Stomach smooth muscle (tissue), 2 donors: ENCODE measurements at regions not wholly inside any gene's neighbourhood (a gene's known extent, or its start where the extent isn't known, plus 50 kb on each side); places are given as distances from the start of the nearest gene placed in this dataset.
"Not testable (repeated sequence)": the region's sequence is repeated elsewhere in the genome, so short reads cannot be mapped to it uniquely, and the experiment has no call there.

Experiments
- H3K27ac ChIP-seq: one replicate; pipeline ENCODE4 v1.7.0; 2013; ENCODE audit warnings: mild to moderate bottlenecking, low read length, inconsistent platforms
- H3K27me3 ChIP-seq, 2 donors: one replicate each; pipeline ENCODE4 v1.7.0; 2013; ENCODE audit warnings: low read length in 2 of 2; ENCODE audit not compliant: insufficient read depth in 2 of 2, control insufficient read depth in 1 of 2
- H3K36me3 ChIP-seq, 2 donors: one replicate each; pipeline ENCODE4 v1.7.0; 2013; ENCODE audit warnings: low read length in 2 of 2; ENCODE audit not compliant: control insufficient read depth in 2 of 2, insufficient read depth in 2 of 2
- H3K4me1 ChIP-seq: one replicate; pipeline ENCODE4 v1.7.0; 2013; ENCODE audit warnings: low read length; ENCODE audit not compliant: control insufficient read depth, insufficient read depth
- H3K4me3 ChIP-seq, 2 donors: one replicate each; pipeline ENCODE4 v1.7.0; 2013; ENCODE audit warnings: low read length in 2 of 2
- H3K9ac ChIP-seq, 2 donors: one replicate each; pipeline ENCODE4 v1.7.0; 2013; ENCODE audit warnings: low read length in 2 of 2, mild to moderate bottlenecking in 1 of 2
- H3K9me3 ChIP-seq, 2 donors: one replicate each; pipeline ENCODE4 v1.7.0; 2013; ENCODE audit warnings: low read length in 2 of 2; ENCODE audit not compliant: control insufficient read depth in 2 of 2
- donor health status: healthy.
- donor health status: Pancreatic carcinoma.

- Histone ChIP-seq H3K9ac (no peak overlapping the region), H3K36me3 (no peaks in the 10 kb centered on the region), H3K4me3 (no peak overlapping the region), H3K27ac (no peak overlapping the region), H3K9me3 (no peaks in the 10 kb centered on the region), H3K27me3 (no peaks in the 10 kb centered on the region), H3K4me1 (no peaks in the 10 kb centered on the region)
Measured at GRCh38 chr10:36437367-36437766, 688.0 kb upstream of the ANKRD30A start.

- H3K27ac ChIP-seq = no peak overlapping the region
- no peak overlapping the region for H3K4me3 ChIP-seq
- H3K9ac ChIP-seq = no peak overlapping the region
- no peaks in the 10 kb centered on the region for H3K27me3 ChIP-seq
- H3K4me1 ChIP-seq = no peaks in the 10 kb centered on the region
- H3K36me3 ChIP-seq = no peaks in the 10 kb centered on the region
- no peaks in the 10 kb centered on the region for H3K9me3 ChIP-seq
Measured at GRCh38 chr10:36428507-36428906, 696.9 kb upstream of the ANKRD30A start.

GRCh38 chr10:36425131-36425797 lies 700.1 kb upstream of the ANKRD30A start:
- no peaks in the 10 kb centered on the region for H3K36me3 ChIP-seq
- H3K9ac ChIP-seq = no peak overlapping the region
- no peak overlapping the region for H3K4me3 ChIP-seq
- H3K9me3 ChIP-seq = no peaks in the 10 kb centered on the region
- H3K27me3 ChIP-seq = no peaks in the 10 kb centered on the region
- no peaks in the 10 kb centered on the region for H3K4me1 ChIP-seq
- no peak overlapping the region for H3K27ac ChIP-seq

GRCh38 chr10:36424502-36424901 lies 700.9 kb upstream of the ANKRD30A start:
- Histone ChIP-seq H3K9me3 (no peaks in the 10 kb centered on the region), H3K27me3 (no peaks in the 10 kb centered on the region), H3K27ac (no peak overlapping the region), H3K4me1 (no peaks in the 10 kb centered on the region), H3K9ac (no peak overlapping the region), H3K36me3 (no peaks in the 10 kb centered on the region), H3K4me3 (no peak overlapping the region)

GRCh38 chr10:36423821-36424248 lies 701.6 kb upstream of the ANKRD30A start:
- Histone ChIP-seq H3K9me3 (no peaks in the 10 kb centered on the region), H3K27ac (no peak overlapping the region), H3K4me3 (no peak overlapping the region), H3K36me3 (no peaks in the 10 kb centered on the region), H3K9ac (no peak overlapping the region), H3K27me3 (no peaks in the 10 kb centered on the region), H3K4me1 (no peaks in the 10 kb centered on the region)

GRCh38 chr10:36421992-36422391 lies 703.4 kb upstream of the ANKRD30A start:
- H3K27ac ChIP-seq = no peak overlapping the region
- H3K27me3 ChIP-seq = no peaks in the 10 kb centered on the region
- no peak overlapping the region for H3K9ac ChIP-seq
- no peaks in the 10 kb centered on the region for H3K4me1 ChIP-seq
- no peaks in the 10 kb centered on the region for H3K36me3 ChIP-seq
- no peaks in the 10 kb centered on the region for H3K9me3 ChIP-seq
- no peak overlapping the region for H3K4me3 ChIP-seq

GRCh38 chr10:36416513-36416912 lies 708.9 kb upstream of the ANKRD30A start:
- no peaks in the 10 kb centered on the region for H3K27me3 ChIP-seq
- H3K36me3 ChIP-seq = no peaks in the 10 kb centered on the region
- H3K27ac ChIP-seq = no peak overlapping the region
- peaks cover 0 to 2% of the 10 kb centered on the region in 2 donors for H3K9me3 ChIP-seq
- H3K9ac ChIP-seq = no peak overlapping the region
- no peak overlapping the region for H3K4me3 ChIP-seq
- H3K4me1 ChIP-seq = no peaks in the 10 kb centered on the region

GRCh38 chr10:36412942-36413341 lies 712.5 kb upstream of the ANKRD30A start:
- no peaks in the 10 kb centered on the region for H3K4me1 ChIP-seq
- H3K27me3 ChIP-seq = no peaks in the 10 kb centered on the region
- no peaks in the 10 kb centered on the region for H3K36me3 ChIP-seq
- H3K4me3 ChIP-seq = no peak overlapping the region
- H3K9me3 ChIP-seq = peaks cover 0 to 2% of the 10 kb centered on the region in 2 donors
- no peak overlapping the region for H3K27ac ChIP-seq
- H3K9ac ChIP-seq = no peak overlapping the region

- not testable (repeated sequence) for H3K36me3 ChIP-seq, H3K27me3 ChIP-seq, H3K9ac ChIP-seq, H3K9me3 ChIP-seq, H3K27ac ChIP-seq, H3K4me3 ChIP-seq, H3K4me1 ChIP-seq
Measured at GRCh38 chr10:36400238-36400637, 725.2 kb upstream of the ANKRD30A start.

GRCh38 chr10:36393801-36394200 lies 731.6 kb upstream of the ANKRD30A start:
- Histone ChIP-seq H3K27ac (no peak overlapping the region), H3K27me3 (no peaks in the 10 kb centered on the region), H3K9me3 (no peaks in the 10 kb centered on the region), H3K9ac (no peak overlapping the region), H3K36me3 (no peaks in the 10 kb centered on the region), H3K4me3 (no peak overlapping the region), H3K4me1 (no peaks in the 10 kb centered on the region)

- Histone ChIP-seq H3K36me3 (no peaks in the 10 kb centered on the region), H3K27ac (no peak overlapping the region), H3K27me3 (no peaks in the 10 kb centered on the region), H3K4me1 (no peaks in the 10 kb centered on the region), H3K4me3 (no peak overlapping the region), H3K9me3 (no peaks in the 10 kb centered on the region), H3K9ac (no peak overlapping the region)
Measured at GRCh38 chr10:36391405-36391804, 734.0 kb upstream of the ANKRD30A start.
